CD1c-positive myeloid dendritic cell (primary cell): ENCODE measurements at regions not wholly inside any gene's neighbourhood (a gene's known extent, or its start where the extent isn't known, plus 50 kb on each side); places are given as distances from the start of the nearest gene placed in this dataset.

Experiments used
- DNase-seq: peaks from one replicate; pipeline ENCODE4 v3.0.0-alpha.2; 2016; ENCODE audit errors: extremely low spot score

- no peak for DNase-seq
Observed at GRCh38 chr15:95365511-95366107, 964.9 kb upstream of the NR2F2 start.

- DNase-seq = no peak
Observed at GRCh38 chr15:95368191-95368590, 962.3 kb upstream of the NR2F2 start.

GRCh38 chr15:95368755-95369601 is 961.5 kb upstream of the NR2F2 start:
- DNase-seq = no peak

GRCh38 chr15:95370291-95370690 is 960.2 kb upstream of the NR2F2 start:
- no peak for DNase-seq

GRCh38 chr15:95371664-95372063 is 958.8 kb upstream of the NR2F2 start:
- DNase-seq = no peak

- DNase-seq = no peak
Observed at GRCh38 chr15:95375281-95375680, 955.2 kb upstream of the NR2F2 start.

GRCh38 chr15:95377258-95377852 is 953.1 kb upstream of the NR2F2 start:
- DNase-seq = no peak

GRCh38 chr15:95394186-95395067 is 936.1 kb upstream of the NR2F2 start:
- DNase-seq = no peak

GRCh38 chr15:95400428-95400827 is 930.1 kb upstream of the NR2F2 start:
- DNase-seq = no peak

GRCh38 chr15:95401587-95401986 is 928.9 kb upstream of the NR2F2 start:
- DNase-seq = no peak

- DNase-seq = no peak
Observed at GRCh38 chr15:95405447-95405846, 925.1 kb upstream of the NR2F2 start.

GRCh38 chr15:95407534-95407933 is 923.0 kb upstream of the NR2F2 start:
- DNase-seq = no peak

GRCh38 chr15:95409211-95409610 is 921.3 kb upstream of the NR2F2 start:
- no peak for DNase-seq

GRCh38 chr15:95409626-95410310 is 920.7 kb upstream of the NR2F2 start:
- DNase-seq = no peak

- DNase-seq = no peak
Observed at GRCh38 chr15:95410757-95411156, 919.7 kb upstream of the NR2F2 start.

GRCh38 chr15:95416576-95416975 is 913.9 kb upstream of the NR2F2 start:
- no peak for DNase-seq

- no peak for DNase-seq
Observed at GRCh38 chr15:95417761-95418160, 912.7 kb upstream of the NR2F2 start.

GRCh38 chr15:95422255-95422654 is 908.2 kb upstream of the NR2F2 start:
- DNase-seq = no peak

- no peak for DNase-seq
Observed at GRCh38 chr15:95425859-95426258, 904.6 kb upstream of the NR2F2 start.

- no peak for DNase-seq
Observed at GRCh38 chr15:95429345-95429744, 901.2 kb upstream of the NR2F2 start.

- DNase-seq = no peak
Observed at GRCh38 chr15:95431518-95431917, 899.0 kb upstream of the NR2F2 start.
